ENCODE measurements at regions not wholly inside any gene's neighbourhood (a gene's known extent, or its start where the extent isn't known, plus 50 kb on each side); places are given as distances from the start of the nearest gene placed in this dataset.
A peak's percentile ranks its signal among the peaks of the same experiment; 100 is the strongest.

- intact Hi-C loops (cut with DNase I): no loop called here
- Histone ChIP-seq H3K4me3 (ENCODE audit: low read length) (no peak overlapping the region), H3K4me1 (ENCODE audit: control insufficient read depth, insufficient read depth, low read length) (no peaks in the 10 kb centered on the region), H3K27me3 (ENCODE audit: control insufficient read depth, insufficient read depth) (no peaks in the 10 kb centered on the region), H3K27ac (ENCODE audit: low read length) (no peak overlapping the region), H3K9me3 (ENCODE audit: control insufficient read depth, low read length) (no peaks in the 10 kb centered on the region)
- DNase-seq (no peak), ATAC-seq (no peak)
- WGBS: 83% methylated on average over 5 of the region's 5 CpGs
Observed at GRCh38 chr2:114139542-114139941, 249.7 kb downstream of the ACTR3 start.

- 67% methylated on average over 6 of the region's 6 CpGs for WGBS
- Histone ChIP-seq H3K27ac (ENCODE audit: low read length) (no peak overlapping the region), H3K4me3 (ENCODE audit: low read length) (no peak overlapping the region), H3K4me1 (ENCODE audit: control insufficient read depth, insufficient read depth, low read length) (no peaks in the 10 kb centered on the region), H3K9me3 (ENCODE audit: control insufficient read depth, low read length) (no peaks in the 10 kb centered on the region), H3K27me3 (ENCODE audit: control insufficient read depth, insufficient read depth) (no peaks in the 10 kb centered on the region)
- peak in 1 of 3 donors; percentile 23 for DNase-seq
- intact Hi-C loops (cut with DNase I): no loop called here
- ATAC-seq: no peak
Observed at GRCh38 chr2:114156366-114157056, 266.6 kb downstream of the ACTR3 start.

DNA sequence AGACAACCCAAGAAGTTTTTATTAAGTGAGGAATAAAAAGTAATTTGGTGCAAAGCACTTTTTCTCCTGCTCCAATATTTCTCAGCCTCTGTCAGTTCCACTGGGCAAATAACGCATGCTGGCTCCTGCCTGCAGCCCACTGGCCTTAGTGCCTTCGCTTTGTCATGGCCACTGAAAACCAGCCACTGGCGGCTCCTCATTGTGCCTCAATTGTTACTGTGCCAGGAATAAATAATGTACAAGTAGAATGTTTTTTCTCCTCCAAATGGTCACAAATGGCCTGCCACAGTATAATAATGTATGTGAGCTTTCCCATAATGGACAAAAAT is 267.1 kb downstream of the ACTR3 start:
- no peaks in the 10 kb centered on the region for H3K4me1 ChIP-seq (ENCODE audit: control insufficient read depth, insufficient read depth, low read length)
- H3K27me3 ChIP-seq (ENCODE audit: control insufficient read depth, insufficient read depth): no peaks in the 10 kb centered on the region
- WGBS: 90% methylated on average over 3 of the region's 3 CpGs
- H3K9me3 ChIP-seq (ENCODE audit: control insufficient read depth, low read length): no peaks in the 10 kb centered on the region
- DNase-seq: no peak
- H3K4me3 ChIP-seq (ENCODE audit: low read length): no peak overlapping the region
- H3K27ac ChIP-seq (ENCODE audit: low read length): no peak overlapping the region
- ATAC-seq: no peak
- intact Hi-C loops (cut with DNase I): no loop called here

GRCh38 chr2:114160263-114160981 is 270.5 kb downstream of the ACTR3 start:
- DNase-seq: peak in 2 of 3 donors; percentile 23 to 51
- Histone ChIP-seq H3K4me1 (ENCODE audit: control insufficient read depth, insufficient read depth, low read length) (no peaks in the 10 kb centered on the region), H3K4me3 (ENCODE audit: low read length) (no peak overlapping the region), H3K27me3 (ENCODE audit: control insufficient read depth, insufficient read depth) (no peaks in the 10 kb centered on the region), H3K27ac (ENCODE audit: low read length) (no peak overlapping the region), H3K9me3 (ENCODE audit: control insufficient read depth, low read length) (no peaks in the 10 kb centered on the region)
- ATAC-seq: peak in 1 of 2 donors; percentile 60
- WGBS: 52% methylated on average over 2 of the region's 2 CpGs
- intact Hi-C loops (cut with DNase I): no loop called here

DNA sequence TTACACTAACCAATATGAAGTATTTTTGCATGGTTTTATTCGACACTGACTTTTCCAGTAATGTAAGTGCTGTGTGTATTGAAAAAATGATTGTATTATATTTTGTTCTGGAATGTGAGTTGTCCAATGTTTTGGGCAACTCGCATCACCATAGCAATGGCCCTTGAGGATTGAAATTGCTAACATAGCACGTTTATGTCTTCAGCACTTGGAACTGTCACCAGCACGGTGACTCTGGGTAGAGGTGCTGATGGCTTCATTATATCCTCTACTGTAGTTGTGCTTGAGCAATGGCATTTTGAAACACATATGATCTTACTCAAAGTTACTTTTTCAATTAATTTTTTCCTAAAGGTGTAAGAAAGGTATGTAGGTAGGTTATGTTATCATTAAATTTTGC is 271.5 kb downstream of the ACTR3 start:
- Histone ChIP-seq H3K27ac (ENCODE audit: low read length) (no peak overlapping the region), H3K4me3 (ENCODE audit: low read length) (no peak overlapping the region), H3K4me1 (ENCODE audit: control insufficient read depth, insufficient read depth, low read length) (no peaks in the 10 kb centered on the region), H3K27me3 (ENCODE audit: control insufficient read depth, insufficient read depth) (no peaks in the 10 kb centered on the region), H3K9me3 (ENCODE audit: control insufficient read depth, low read length) (no peaks in the 10 kb centered on the region)
- WGBS: 55% methylated on average over 4 of the region's 4 CpGs
- intact Hi-C loops (cut with DNase I): no loop called here
- DNase-seq: no peak
- ATAC-seq: no peak

DNA sequence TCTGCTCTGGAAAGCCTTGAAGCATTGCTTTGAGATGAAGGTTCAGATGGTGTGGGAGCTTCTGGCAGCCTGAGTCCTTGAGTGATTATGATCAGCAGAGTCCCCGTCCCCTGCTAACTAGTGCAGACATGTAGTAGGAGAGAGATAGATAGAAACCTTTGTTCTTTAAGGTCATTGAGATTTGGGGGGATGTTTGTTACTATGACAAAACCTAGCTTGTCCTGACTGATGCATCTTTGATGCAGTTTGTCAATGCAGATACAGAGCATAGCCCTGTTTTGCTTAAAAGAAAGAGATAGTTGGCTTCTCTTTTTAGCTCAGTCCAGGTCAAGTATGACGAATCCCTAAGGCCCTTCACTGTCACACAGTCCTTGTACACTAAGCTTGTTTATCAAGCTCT is 274.6 kb upstream of the DPP10 start:
- no peak overlapping the region for H3K27ac ChIP-seq (ENCODE audit: low read length)
- ATAC-seq (no peak), DNase-seq (no peak)
- intact Hi-C loops (cut with DNase I): no loop called here
- no peak overlapping the region for H3K4me3 ChIP-seq (ENCODE audit: low read length)
- H3K9me3 ChIP-seq (ENCODE audit: control insufficient read depth, low read length): no peaks in the 10 kb centered on the region
- H3K4me1 ChIP-seq (ENCODE audit: control insufficient read depth, insufficient read depth, low read length): no peaks in the 10 kb centered on the region
- H3K27me3 ChIP-seq (ENCODE audit: control insufficient read depth, insufficient read depth): no peaks in the 10 kb centered on the region
- 61% methylated on average over 2 of the region's 2 CpGs for WGBS

DNA sequence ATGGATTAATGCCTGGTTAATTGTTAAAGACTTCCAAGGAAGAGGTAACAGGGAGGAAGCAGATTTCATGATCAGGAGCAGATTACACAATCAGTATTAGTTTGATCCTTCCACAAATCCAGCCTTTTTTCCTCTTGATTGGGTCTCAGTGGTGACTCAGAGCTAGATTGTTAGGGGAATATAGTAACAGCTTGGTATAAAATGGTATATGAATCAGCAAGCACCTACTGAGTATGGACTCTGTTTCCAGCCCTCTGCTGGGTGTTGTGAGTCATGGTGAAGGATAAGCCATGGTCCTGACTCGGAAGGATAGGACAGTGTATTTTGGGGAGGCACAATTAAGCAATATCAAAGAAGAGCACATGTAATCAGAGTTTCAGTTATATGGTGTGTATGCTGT is 272.4 kb upstream of the DPP10 start:
- H3K4me3 ChIP-seq (ENCODE audit: low read length): no peak overlapping the region
- intact Hi-C loops (cut with DNase I): no loop called here
- ATAC-seq (no peak), DNase-seq (no peak)
- H3K27me3 ChIP-seq (ENCODE audit: control insufficient read depth, insufficient read depth): no peaks in the 10 kb centered on the region
- WGBS: 73% methylated on average over 1 of the region's 1 CpG
- no peak overlapping the region for H3K27ac ChIP-seq (ENCODE audit: low read length)
- H3K4me1 ChIP-seq (ENCODE audit: control insufficient read depth, insufficient read depth, low read length): no peaks in the 10 kb centered on the region
- H3K9me3 ChIP-seq (ENCODE audit: control insufficient read depth, low read length): no peaks in the 10 kb centered on the region

DNA sequence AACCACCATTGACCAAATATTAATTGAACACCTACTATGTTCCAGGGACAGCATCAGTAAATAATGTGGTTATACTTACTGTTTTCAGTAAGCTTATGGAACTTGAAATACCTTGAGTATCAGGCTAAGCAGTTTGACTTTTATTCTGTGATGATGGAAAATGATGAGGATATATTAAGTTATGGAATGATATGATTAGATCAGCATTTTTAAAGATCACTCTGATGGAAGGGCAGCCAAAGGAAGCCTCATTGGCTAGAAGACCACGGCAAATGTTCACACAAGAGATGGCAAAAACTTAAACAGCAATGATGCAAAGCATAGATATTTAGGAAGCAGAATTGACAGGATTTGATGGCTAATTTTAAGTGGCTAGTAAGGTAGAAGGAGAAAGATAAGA is 266.9 kb upstream of the DPP10 start:
- intact Hi-C loops (cut with DNase I): no loop called here
- no peaks in the 10 kb centered on the region for H3K27me3 ChIP-seq (ENCODE audit: control insufficient read depth, insufficient read depth)
- no peak overlapping the region for H3K4me3 ChIP-seq (ENCODE audit: low read length)
- WGBS: 74% methylated on average over 1 of the region's 1 CpG
- H3K4me1 ChIP-seq (ENCODE audit: control insufficient read depth, insufficient read depth, low read length): no peaks in the 10 kb centered on the region
- H3K27ac ChIP-seq (ENCODE audit: low read length): no peak overlapping the region
- H3K9me3 ChIP-seq (ENCODE audit: control insufficient read depth, low read length): no peaks in the 10 kb centered on the region
- no peak for ATAC-seq
- DNase-seq: no peak

DNA sequence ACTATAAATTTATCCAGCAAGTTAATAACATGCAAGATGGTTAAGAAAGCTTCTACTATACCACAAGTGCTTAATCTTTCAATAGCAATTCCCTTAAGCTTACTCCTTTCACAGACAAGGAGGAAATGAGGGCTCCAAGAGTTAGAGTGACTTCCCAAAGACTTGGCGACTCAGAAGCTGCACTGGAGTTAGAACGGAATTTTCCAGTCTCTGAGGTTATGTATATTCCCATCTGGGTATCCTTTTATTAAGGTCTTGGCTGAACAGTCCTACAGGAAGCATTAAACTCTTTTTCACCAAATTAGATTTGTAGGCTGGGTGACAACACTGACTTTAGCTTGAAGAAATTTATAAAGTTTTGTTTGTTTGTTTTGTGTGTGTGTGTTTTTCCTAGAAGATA is 256.9 kb upstream of the DPP10 start:
- WGBS: 51% methylated on average over 2 of the region's 2 CpGs
- Histone ChIP-seq H3K27ac (ENCODE audit: low read length) (no peak overlapping the region), H3K9me3 (ENCODE audit: control insufficient read depth, low read length) (no peaks in the 10 kb centered on the region), H3K4me1 (ENCODE audit: control insufficient read depth, insufficient read depth, low read length) (no peaks in the 10 kb centered on the region), H3K27me3 (ENCODE audit: control insufficient read depth, insufficient read depth) (no peaks in the 10 kb centered on the region), H3K4me3 (ENCODE audit: low read length) (no peak overlapping the region)
- intact Hi-C loops (cut with DNase I): no loop called here
- ATAC-seq (no peak), DNase-seq (no peak)

- no peak overlapping the region for H3K4me3 ChIP-seq (ENCODE audit: low read length)
- WGBS: 51% methylated on average over 5 of the region's 5 CpGs
- no peak overlapping the region for H3K27ac ChIP-seq (ENCODE audit: low read length)
- no peaks in the 10 kb centered on the region for H3K27me3 ChIP-seq (ENCODE audit: control insufficient read depth, insufficient read depth)
- ATAC-seq (no peak), DNase-seq (no peak)
- no peaks in the 10 kb centered on the region for H3K9me3 ChIP-seq (ENCODE audit: control insufficient read depth, low read length)
- intact Hi-C loops (cut with DNase I): no loop called here
- H3K4me1 ChIP-seq (ENCODE audit: control insufficient read depth, insufficient read depth, low read length): no peaks in the 10 kb centered on the region
Observed at GRCh38 chr2:114192362-114192761, 250.1 kb upstream of the DPP10 start.

DNA sequence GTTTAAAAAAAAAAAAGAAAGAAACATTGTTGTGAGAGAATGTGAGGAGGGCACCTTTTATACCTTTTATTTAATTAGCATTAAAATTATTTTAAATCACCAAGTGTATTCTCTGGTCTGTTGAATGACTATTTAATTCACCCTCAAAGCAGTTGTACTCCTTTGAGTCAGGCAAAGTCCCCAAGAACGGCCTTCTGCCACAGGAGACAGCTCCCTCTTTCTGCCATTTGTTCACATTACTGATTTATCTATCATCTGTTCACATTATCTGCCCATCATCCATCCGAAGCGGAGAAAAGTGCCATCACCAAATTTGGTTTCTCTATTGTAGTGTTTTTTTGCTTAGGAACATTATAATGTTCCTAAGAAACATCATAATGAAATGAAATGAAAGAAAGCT is 240.7 kb upstream of the DPP10 start:
- Histone ChIP-seq H3K27ac (ENCODE audit: low read length) (no peak overlapping the region), H3K9me3 (ENCODE audit: control insufficient read depth, low read length) (no peaks in the 10 kb centered on the region), H3K4me1 (ENCODE audit: control insufficient read depth, insufficient read depth, low read length) (no peaks in the 10 kb centered on the region), H3K27me3 (ENCODE audit: control insufficient read depth, insufficient read depth) (no peaks in the 10 kb centered on the region), H3K4me3 (ENCODE audit: low read length) (no peak overlapping the region)
- no peak for DNase-seq
- ATAC-seq: no peak
- intact Hi-C loops (cut with DNase I): no loop called here
- WGBS: 76% methylated on average over 3 of the region's 3 CpGs

DNA sequence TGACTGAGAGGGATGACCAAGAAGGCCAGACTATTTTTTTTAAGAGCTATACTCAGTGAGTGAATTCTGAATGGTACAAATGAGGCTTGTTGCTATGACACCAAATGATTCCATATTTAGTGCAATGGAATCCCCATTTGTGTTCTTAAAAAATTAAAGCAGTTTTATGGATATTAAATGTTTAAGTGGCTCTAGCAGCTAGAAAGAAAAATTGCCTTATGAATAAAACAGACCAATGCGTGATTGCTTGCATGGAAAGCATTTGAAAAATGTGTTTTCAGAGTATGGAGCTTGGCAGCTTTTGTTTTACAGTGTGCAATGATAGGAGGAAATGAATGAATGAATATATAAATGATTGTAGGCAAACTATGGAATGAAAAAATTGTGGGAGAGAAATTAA is 238.8 kb upstream of the DPP10 start:
- intact Hi-C loops (cut with DNase I): no loop called here
- Histone ChIP-seq H3K4me3 (ENCODE audit: low read length) (no peak overlapping the region), H3K4me1 (ENCODE audit: control insufficient read depth, insufficient read depth, low read length) (no peaks in the 10 kb centered on the region), H3K27me3 (ENCODE audit: control insufficient read depth, insufficient read depth) (no peaks in the 10 kb centered on the region), H3K27ac (ENCODE audit: low read length) (no peak overlapping the region), H3K9me3 (ENCODE audit: control insufficient read depth, low read length) (no peaks in the 10 kb centered on the region)
- DNase-seq: no peak
- WGBS: 78% methylated on average over 1 of the region's 1 CpG
- no peak for ATAC-seq

All from right cardiac atrium (tissue), 5 donors.